HL-60 (cell line): ENCODE measurements at regions not wholly inside any gene's neighbourhood (a gene's known extent, or its start where the extent isn't known, plus 50 kb on each side); places are given as distances from the start of the nearest gene placed in this dataset.
A peak's percentile ranks its signal among the peaks of the same experiment; 100 is the strongest.

Source experiments
- DNase-seq, 2 experiments: peaks; one replicate each; pipeline ENCODE4 v3.0.0-alpha.2; 2010 to 2020; ENCODE audit warnings: low read depth in 1 of 2, low spot score in 1 of 2
- H3K27ac ChIP-seq: fragments of 250-450 bp; sonication (Bioruptor Pico); replicated peaks from 2 replicates; pipeline ENCODE4 v1.5.1; 2020; ENCODE audit warnings: mild to moderate bottlenecking, moderate library complexity
- H3K27me3 ChIP-seq: fragments of 250-450 bp; sonication (Bioruptor Pico); 2 replicates; pipeline ENCODE4 v1.5.1; 2021; ENCODE audit warnings: mild to moderate bottlenecking, moderate library complexity; ENCODE audit not compliant: insufficient read depth, poor library complexity, severe bottlenecking
- H3K4me3 ChIP-seq: replicated peaks from 2 replicates; pipeline ENCODE4 v1.5.1; 2011; ENCODE audit warnings: mild to moderate bottlenecking, control low read depth, low read length; ENCODE audit not compliant: insufficient read depth
- CTCF ChIP-seq: IDR thresholded peaks from one replicate; pipeline ENCODE4 v1.5.1; 2011; ENCODE audit warnings: low read length, control low read depth, inconsistent platforms; ENCODE audit not compliant: insufficient read depth
- GABPA ChIP-seq: IDR thresholded peaks from 2 replicates; pipeline ENCODE4 v1.6.1; 2012; ENCODE audit warnings: low read depth
- POLR2AphosphoS5 ChIP-seq: IDR thresholded peaks from 2 replicates; pipeline ENCODE4 v1.6.1; 2012; ENCODE audit warnings: low read depth
- REST ChIP-seq: IDR thresholded peaks from 2 replicates; pipeline ENCODE4 v1.6.1; 2012; ENCODE audit warnings: low read depth; ENCODE audit not compliant: insufficient replicate concordance
- SPI1 ChIP-seq: IDR thresholded peaks from 2 replicates; pipeline ENCODE4 v1.6.1; 2012; ENCODE audit warnings: low read depth, mild to moderate bottlenecking, borderline replicate concordance

GRCh38 chr6:139490482-139490881, 116.0 kb upstream of the CITED2 start:
- peak; percentile 43 to 67 for DNase-seq
- H3K27ac ChIP-seq: peak overlapping the region; percentile 30
- TF ChIP-seq GABPA (peak; percentile 35; the same call in 1 of the 2 replicates), SPI1 (peak; percentile 87), CTCF (no peak)
- no peaks in the 10 kb centered on the region for H3K27me3 ChIP-seq
- H3K4me3 ChIP-seq: no peak overlapping the region

GRCh38 chr6:139486476-139486799, 112.0 kb upstream of the CITED2 start:
- no peak for DNase-seq
- TF ChIP-seq GABPA (no peak), POLR2AphosphoS5 (no peak), SPI1 (no peak), CTCF (no peak), REST (no peak)
- Histone ChIP-seq H3K4me3 (no peak overlapping the region), H3K27me3 (no peaks in the 10 kb centered on the region), H3K27ac (no peak overlapping the region)

- no peak for DNase-seq
- H3K27me3 ChIP-seq: no peaks in the 10 kb centered on the region
- H3K4me3 ChIP-seq: no peak overlapping the region
- TF ChIP-seq CTCF (no peak), SPI1 (no peak), GABPA (no peak), POLR2AphosphoS5 (no peak), REST (no peak)
- no peak overlapping the region for H3K27ac ChIP-seq
Measured at GRCh38 chr6:139485742-139486475, 111.5 kb upstream of the CITED2 start.

- Histone ChIP-seq H3K27ac (no peak overlapping the region), H3K27me3 (no peaks in the 10 kb centered on the region), H3K4me3 (no peak overlapping the region)
- TF ChIP-seq CTCF: no peak
- no peak for TF ChIP-seq GABPA
- TF ChIP-seq SPI1: no peak
- no peak for TF ChIP-seq POLR2AphosphoS5
- TF ChIP-seq REST: no peak
- DNase-seq: no peak
Measured at GRCh38 chr6:139485185-139485584, 110.7 kb upstream of the CITED2 start.
